HG02759 (cell line): ENCODE measurements at regions not wholly inside any gene's neighbourhood (a gene's known extent, or its start where the extent isn't known, plus 50 kb on each side); places are given as distances from the start of the nearest gene placed in this dataset.

Experiments used
- ATAC-seq: cut with Tn5 transposase; IDR thresholded peaks from one replicate; pipeline ENCODE4 v1.9.1; 2021; ENCODE audit warnings: mild to moderate bottlenecking, moderate library complexity; ENCODE audit not compliant: unreplicated experiment

GRCh38 chr4:14504162-14504561 lies 498.1 kb upstream of the CPEB2 start:
- no peak for ATAC-seq

- ATAC-seq: no peak
Observed at GRCh38 chr4:14513471-14513870, 488.8 kb upstream of the CPEB2 start.

GRCh38 chr4:14515556-14515955 lies 486.7 kb upstream of the CPEB2 start:
- no peak for ATAC-seq

- ATAC-seq: no peak
Observed at GRCh38 chr4:14518136-14518535, 484.1 kb upstream of the CPEB2 start.

- ATAC-seq: no peak
Observed at GRCh38 chr4:14520171-14520570, 482.1 kb upstream of the CPEB2 start.

GRCh38 chr4:14524276-14524675 lies 478.0 kb upstream of the CPEB2 start:
- ATAC-seq: no peak

- no peak for ATAC-seq
Observed at GRCh38 chr4:14528918-14529317, 473.4 kb upstream of the CPEB2 start.

- no peak for ATAC-seq
Observed at GRCh38 chr4:14529653-14530052, 472.6 kb upstream of the CPEB2 start.

GRCh38 chr4:14532436-14532835 lies 469.8 kb upstream of the CPEB2 start:
- no peak for ATAC-seq

- ATAC-seq: no peak
Observed at GRCh38 chr4:14539246-14539645, 463.0 kb upstream of the CPEB2 start.

GRCh38 chr4:14545163-14545562 lies 457.1 kb upstream of the CPEB2 start:
- ATAC-seq: no peak

GRCh38 chr4:14545807-14546206 lies 456.5 kb upstream of the CPEB2 start:
- ATAC-seq: no peak

GRCh38 chr4:14552119-14552518 lies 450.2 kb upstream of the CPEB2 start:
- ATAC-seq: no peak

- no peak for ATAC-seq
Observed at GRCh38 chr4:14559646-14560045, 442.6 kb upstream of the CPEB2 start.

GRCh38 chr4:14560577-14560976 lies 441.7 kb upstream of the CPEB2 start:
- no peak for ATAC-seq

GRCh38 chr4:14562901-14563300 lies 439.4 kb upstream of the CPEB2 start:
- no peak for ATAC-seq

- no peak for ATAC-seq
Observed at GRCh38 chr4:14564281-14564680, 438.0 kb upstream of the CPEB2 start.

- no peak for ATAC-seq
Observed at GRCh38 chr4:14566518-14566917, 435.8 kb upstream of the CPEB2 start.

GRCh38 chr4:14568351-14568750 lies 433.9 kb upstream of the CPEB2 start:
- ATAC-seq: no peak

GRCh38 chr4:14575289-14575688 lies 427.0 kb upstream of the CPEB2 start:
- ATAC-seq: no peak

- no peak for ATAC-seq
Observed at GRCh38 chr4:14575919-14576318, 426.4 kb upstream of the CPEB2 start.

GRCh38 chr4:14580061-14580460 lies 422.2 kb upstream of the CPEB2 start:
- ATAC-seq: no peak

GRCh38 chr4:14581741-14582140 lies 420.5 kb upstream of the CPEB2 start:
- no peak for ATAC-seq

- no peak for ATAC-seq
Observed at GRCh38 chr4:14582677-14583076, 419.6 kb upstream of the CPEB2 start.
